Endothelial cell of umbilical vein (primary cell): ENCODE measurements at regions not wholly inside any gene's neighbourhood (a gene's known extent, or its start where the extent isn't known, plus 50 kb on each side); places are given as distances from the start of the nearest gene placed in this dataset.

Experiments
- EZH2 ChIP-seq: IDR thresholded peaks from 2 replicates; pipeline ENCODE4 v1.6.1; 2012; ENCODE audit warnings: borderline replicate concordance, low read depth, mild to moderate bottlenecking, moderate library complexity, low read length, inconsistent platforms; ENCODE audit not compliant: severe bottlenecking
- TF ChIP-seq, protein P1 (sequence below), 2 donors: IDR thresholded peaks; 1 replicate in 1 of 2; 2 replicates in 1 of 2; pipeline ENCODE4 v1.5.1; 2011; ENCODE audit warnings: low read length in 2 of 2, mild to moderate bottlenecking in 2 of 2, moderate library complexity in 2 of 2, control low read depth in 1 of 2, inconsistent platforms in 1 of 2, low read depth in 1 of 2; ENCODE audit not compliant: insufficient read depth in 1 of 2; ENCODE audit errors: extremely low read depth in 1 of 2

DNA sequence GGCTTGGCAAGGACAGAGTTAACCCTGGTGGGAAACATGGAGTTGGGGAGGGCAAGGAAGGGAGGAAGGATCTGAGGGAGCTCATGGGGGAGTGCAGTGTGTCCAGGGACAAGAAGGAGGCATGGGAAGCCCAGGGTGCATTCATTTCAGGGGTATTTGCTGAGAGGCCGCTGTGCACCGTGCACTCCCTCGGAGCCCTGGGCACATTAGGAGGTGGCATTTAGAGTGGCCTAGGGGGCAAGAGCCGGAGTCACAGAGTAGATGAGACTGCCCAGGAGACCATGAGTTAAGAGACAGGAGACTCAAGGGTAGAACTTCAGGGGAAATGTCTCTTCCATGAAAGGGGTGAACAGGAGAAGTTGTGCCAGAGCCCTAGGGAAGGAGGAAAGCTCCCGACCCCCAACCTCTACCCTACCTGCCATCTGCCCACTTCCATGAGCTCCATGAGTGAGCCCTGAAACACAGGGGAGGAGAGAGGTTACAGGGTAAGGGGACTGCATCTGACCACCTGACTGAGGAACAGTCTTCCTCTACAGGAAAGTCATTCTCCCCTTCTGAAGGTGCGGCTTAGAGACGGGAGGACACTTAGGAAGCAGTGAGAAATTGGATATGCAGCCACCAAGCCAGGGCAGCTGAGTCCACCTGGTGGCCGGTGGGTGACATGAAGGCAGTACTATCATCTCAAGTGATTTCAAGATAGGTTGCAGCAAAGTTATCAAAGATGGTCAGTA, 58.5 kb upstream of the COPS8 start:
- TF ChIP-seq, protein P1, sequence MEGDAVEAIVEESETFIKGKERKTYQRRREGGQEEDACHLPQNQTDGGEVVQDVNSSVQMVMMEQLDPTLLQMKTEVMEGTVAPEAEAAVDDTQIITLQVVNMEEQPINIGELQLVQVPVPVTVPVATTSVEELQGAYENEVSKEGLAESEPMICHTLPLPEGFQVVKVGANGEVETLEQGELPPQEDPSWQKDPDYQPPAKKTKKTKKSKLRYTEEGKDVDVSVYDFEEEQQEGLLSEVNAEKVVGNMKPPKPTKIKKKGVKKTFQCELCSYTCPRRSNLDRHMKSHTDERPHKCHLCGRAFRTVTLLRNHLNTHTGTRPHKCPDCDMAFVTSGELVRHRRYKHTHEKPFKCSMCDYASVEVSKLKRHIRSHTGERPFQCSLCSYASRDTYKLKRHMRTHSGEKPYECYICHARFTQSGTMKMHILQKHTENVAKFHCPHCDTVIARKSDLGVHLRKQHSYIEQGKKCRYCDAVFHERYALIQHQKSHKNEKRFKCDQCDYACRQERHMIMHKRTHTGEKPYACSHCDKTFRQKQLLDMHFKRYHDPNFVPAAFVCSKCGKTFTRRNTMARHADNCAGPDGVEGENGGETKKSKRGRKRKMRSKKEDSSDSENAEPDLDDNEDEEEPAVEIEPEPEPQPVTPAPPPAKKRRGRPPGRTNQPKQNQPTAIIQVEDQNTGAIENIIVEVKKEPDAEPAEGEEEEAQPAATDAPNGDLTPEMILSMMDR (IDR thresholded peaks at IDR 0.05; ENCODE audit: extremely low read depth in 1 of 2, insufficient read depth in 1 of 2, low read depth in 1 of 2, low read length in 2 of 2) = peak; percentile 83 to 85
- no peak for TF ChIP-seq EZH2
